Activated T-helper 17 cell treated with anti-CD3 and anti-CD28 coated beads, Interleukin-2, amount 50 U/mL, for 72 hours (primary cell): ENCODE measurements at regions not wholly inside any gene's neighbourhood (a gene's known extent, or its start where the extent isn't known, plus 50 kb on each side); places are given as distances from the start of the nearest gene placed in this dataset.
"Not testable (repeated sequence)": the region's sequence is repeated elsewhere in the genome, so short reads cannot be mapped to it uniquely, and the experiment has no call there.

Source experiments
- ATAC-seq: fragments of 150-1000 bp; cut with Tn5 transposase; replicated peaks from 2 replicates; pipeline ENCODE4 v1.10.0; 2021; ENCODE audit warnings: mild to moderate bottlenecking, moderate library complexity
- H3K27ac Mint-ChIP-seq: one replicate; pipeline ENCODE4 v1.8.0; 2022; ENCODE audit warnings: mixed read lengths
- H3K27me3 Mint-ChIP-seq: one replicate; pipeline ENCODE4 v1.8.0; 2022; ENCODE audit warnings: mixed read lengths
- H3K36me3 Mint-ChIP-seq: one replicate; pipeline ENCODE4 v1.8.0; 2022; ENCODE audit warnings: low read depth, mild to moderate bottlenecking, mixed read lengths
- H3K4me1 Mint-ChIP-seq: one replicate; pipeline ENCODE4 v1.8.0; 2022; ENCODE audit warnings: mixed read lengths
- H3K4me3 Mint-ChIP-seq: one replicate; pipeline ENCODE4 v1.8.0; 2022; ENCODE audit warnings: mild to moderate bottlenecking, mixed read lengths
- H3K9me3 Mint-ChIP-seq: one replicate; pipeline ENCODE4 v1.8.0; 2022; ENCODE audit warnings: mixed read lengths

GRCh38 chr2:210961249-210961648 is 404.9 kb downstream of the CPS1 start:
- no peak for ATAC-seq
- H3K27ac Mint-ChIP-seq = no peak overlapping the region
- H3K27me3 Mint-ChIP-seq = no peaks in the 10 kb centered on the region
- H3K4me1 Mint-ChIP-seq = no peaks in the 10 kb centered on the region
- no peaks in the 10 kb centered on the region for H3K36me3 Mint-ChIP-seq
- H3K4me3 Mint-ChIP-seq = no peak overlapping the region
- no peaks in the 10 kb centered on the region for H3K9me3 Mint-ChIP-seq

GRCh38 chr2:210963386-210963785 is 407.0 kb downstream of the CPS1 start:
- no peaks in the 10 kb centered on the region for H3K4me1 Mint-ChIP-seq
- ATAC-seq = no peak
- H3K36me3 Mint-ChIP-seq = no peaks in the 10 kb centered on the region
- no peaks in the 10 kb centered on the region for H3K27me3 Mint-ChIP-seq
- no peak overlapping the region for H3K27ac Mint-ChIP-seq
- H3K4me3 Mint-ChIP-seq = no peak overlapping the region
- no peaks in the 10 kb centered on the region for H3K9me3 Mint-ChIP-seq

- Mint-ChIP-seq H3K4me1 (no peaks in the 10 kb centered on the region), H3K27me3 (no peaks in the 10 kb centered on the region), H3K27ac (no peak overlapping the region), H3K36me3 (no peaks in the 10 kb centered on the region), H3K4me3 (no peak overlapping the region), H3K9me3 (no peaks in the 10 kb centered on the region)
- no peak for ATAC-seq
These were observed 407.9 kb downstream of the CPS1 start for GRCh38 chr2:210964141-210964764.

GRCh38 chr2:210965472-210965871 is 409.1 kb downstream of the CPS1 start:
- H3K36me3 Mint-ChIP-seq = no peaks in the 10 kb centered on the region
- H3K4me3 Mint-ChIP-seq = no peak overlapping the region
- H3K9me3 Mint-ChIP-seq = no peaks in the 10 kb centered on the region
- no peak overlapping the region for H3K27ac Mint-ChIP-seq
- no peaks in the 10 kb centered on the region for H3K27me3 Mint-ChIP-seq
- no peak for ATAC-seq
- no peaks in the 10 kb centered on the region for H3K4me1 Mint-ChIP-seq

GRCh38 chr2:210966330-210966729 is 409.9 kb downstream of the CPS1 start:
- no peaks in the 10 kb centered on the region for H3K36me3 Mint-ChIP-seq
- no peak for ATAC-seq

GRCh38 chr2:210971431-210971830 is 415.0 kb downstream of the CPS1 start:
- Mint-ChIP-seq H3K27ac (no peak overlapping the region), H3K4me1 (no peaks in the 10 kb centered on the region), H3K36me3 (no peaks in the 10 kb centered on the region), H3K9me3 (peaks cover 3% of the 10 kb centered on the region), H3K4me3 (no peak overlapping the region), H3K27me3 (no peaks in the 10 kb centered on the region)
- ATAC-seq = no peak

More at GRCh38 chr2:210966330-210966729, 409.9 kb downstream of the CPS1 start:
- Mint-ChIP-seq H3K4me1 (no peaks in the 10 kb centered on the region), H3K27me3 (no peaks in the 10 kb centered on the region), H3K27ac (no peak overlapping the region), H3K4me3 (no peak overlapping the region), H3K9me3 (no peaks in the 10 kb centered on the region)

GRCh38 chr2:210986806-210987205 is 430.4 kb downstream of the CPS1 start:
- H3K4me1 Mint-ChIP-seq, H3K27me3 Mint-ChIP-seq, H3K36me3 Mint-ChIP-seq, H3K27ac Mint-ChIP-seq, H3K4me3 Mint-ChIP-seq, ATAC-seq: not testable (repeated sequence)
- peaks cover 17% of the 10 kb centered on the region for H3K9me3 Mint-ChIP-seq

- no peaks in the 10 kb centered on the region for H3K27me3 Mint-ChIP-seq
- H3K27ac Mint-ChIP-seq = no peak overlapping the region
- no peaks in the 10 kb centered on the region for H3K36me3 Mint-ChIP-seq
- H3K4me3 Mint-ChIP-seq = no peak overlapping the region
- no peaks in the 10 kb centered on the region for H3K4me1 Mint-ChIP-seq
- peaks cover 21% of the 10 kb centered on the region for H3K9me3 Mint-ChIP-seq
- ATAC-seq = no peak
These were observed 434.7 kb downstream of the CPS1 start for GRCh38 chr2:210991107-210991506.

GRCh38 chr2:210994104-210994503 is 437.7 kb downstream of the CPS1 start:
- Mint-ChIP-seq H3K9me3 (peaks cover 12% of the 10 kb centered on the region), H3K27me3 (no peaks in the 10 kb centered on the region), H3K4me3 (no peak overlapping the region), H3K36me3 (no peaks in the 10 kb centered on the region), H3K27ac (no peak overlapping the region), H3K4me1 (no peaks in the 10 kb centered on the region)
- ATAC-seq = no peak

- no peak for ATAC-seq
- no peaks in the 10 kb centered on the region for H3K36me3 Mint-ChIP-seq
- no peak overlapping the region for H3K4me3 Mint-ChIP-seq
- no peak overlapping the region for H3K27ac Mint-ChIP-seq
- no peaks in the 10 kb centered on the region for H3K27me3 Mint-ChIP-seq
- H3K4me1 Mint-ChIP-seq = no peaks in the 10 kb centered on the region
- H3K9me3 Mint-ChIP-seq = peaks cover 11% of the 10 kb centered on the region
These were observed 441.0 kb downstream of the CPS1 start for GRCh38 chr2:210997373-210997772.

GRCh38 chr2:210998334-210998733 is 441.9 kb downstream of the CPS1 start:
- Mint-ChIP-seq H3K9me3 (peaks cover 11% of the 10 kb centered on the region), H3K27me3 (no peaks in the 10 kb centered on the region), H3K27ac (no peak overlapping the region), H3K36me3 (no peaks in the 10 kb centered on the region), H3K4me1 (no peaks in the 10 kb centered on the region), H3K4me3 (no peak overlapping the region)
- no peak for ATAC-seq

GRCh38 chr2:211014376-211014775 is 458.0 kb downstream of the CPS1 start:
- H3K4me3 Mint-ChIP-seq = no peak overlapping the region
- no peak overlapping the region for H3K27ac Mint-ChIP-seq
- H3K9me3 Mint-ChIP-seq = no peaks in the 10 kb centered on the region
- ATAC-seq = no peak
- no peaks in the 10 kb centered on the region for H3K4me1 Mint-ChIP-seq
- no peaks in the 10 kb centered on the region for H3K36me3 Mint-ChIP-seq
- no peaks in the 10 kb centered on the region for H3K27me3 Mint-ChIP-seq

- H3K27ac Mint-ChIP-seq = no peak overlapping the region
- no peaks in the 10 kb centered on the region for H3K27me3 Mint-ChIP-seq
- ATAC-seq = no peak
- H3K9me3 Mint-ChIP-seq = no peaks in the 10 kb centered on the region
- H3K4me3 Mint-ChIP-seq = no peak overlapping the region
- H3K36me3 Mint-ChIP-seq = no peaks in the 10 kb centered on the region
- no peaks in the 10 kb centered on the region for H3K4me1 Mint-ChIP-seq
These were observed 458.5 kb downstream of the CPS1 start for GRCh38 chr2:211014906-211015305.

GRCh38 chr2:211025089-211025488 is 468.7 kb downstream of the CPS1 start:
- H3K36me3 Mint-ChIP-seq, H3K27ac Mint-ChIP-seq: not testable (repeated sequence)

GRCh38 chr2:211026109-211026508 is 469.7 kb downstream of the CPS1 start:
- Mint-ChIP-seq H3K4me3 (no peak overlapping the region), H3K9me3 (peaks cover 28% of the 10 kb centered on the region), H3K27ac (no peak overlapping the region), H3K27me3 (no peaks in the 10 kb centered on the region), H3K36me3 (no peaks in the 10 kb centered on the region), H3K4me1 (no peaks in the 10 kb centered on the region)
- no peak for ATAC-seq

More at GRCh38 chr2:211025089-211025488, 468.7 kb downstream of the CPS1 start:
- H3K27me3 Mint-ChIP-seq, H3K4me3 Mint-ChIP-seq, ATAC-seq, H3K4me1 Mint-ChIP-seq: not testable (repeated sequence)
- peaks cover 28% of the 10 kb centered on the region for H3K9me3 Mint-ChIP-seq

GRCh38 chr2:211027976-211028375 is 471.6 kb downstream of the CPS1 start:
- H3K4me3 Mint-ChIP-seq = no peak overlapping the region
- H3K4me1 Mint-ChIP-seq = no peaks in the 10 kb centered on the region
- H3K27ac Mint-ChIP-seq = no peak overlapping the region
- peaks cover 19% of the 10 kb centered on the region for H3K9me3 Mint-ChIP-seq
- no peaks in the 10 kb centered on the region for H3K36me3 Mint-ChIP-seq
- no peak for ATAC-seq
- H3K27me3 Mint-ChIP-seq = no peaks in the 10 kb centered on the region
